ENCODE measurements at regions not wholly inside any gene's neighbourhood (a gene's known extent, or its start where the extent isn't known, plus 50 kb on each side); places are given as distances from the start of the nearest gene placed in this dataset.

GRCh38 chr1:199700551-199700950 is 327.0 kb upstream of the NR5A2 start (continued):
- TF ChIP-seq ZNF362 (tag by site-specific recombination; IDR thresholded peaks at IDR 0.05) (no peak), KLF17 (tag by site-specific recombination; IDR thresholded peaks at IDR 0.05) (no peak), KLF8 (tag by site-specific recombination; IDR thresholded peaks at IDR 0.05) (no peak), ZNF23 (tag by site-specific recombination; IDR thresholded peaks at IDR 0.05; ENCODE audit: borderline replicate concordance) (no peak), ZNF776 (tag by site-specific recombination; IDR thresholded peaks at IDR 0.05; ENCODE audit: borderline replicate concordance) (no peak), ZNF174 (tag by site-specific recombination; IDR thresholded peaks at IDR 0.05) (no peak), ZNF704 (tag by site-specific recombination; IDR thresholded peaks at IDR 0.05) (no peak), ZNF626 (tag by site-specific recombination; IDR thresholded peaks at IDR 0.05) (no peak), ZNF571 (tag by site-specific recombination; IDR thresholded peaks at IDR 0.05) (no peak), ZNF37A (tag by site-specific recombination; IDR thresholded peaks at IDR 0.05) (no peak), PRDM4 (tag by site-specific recombination; IDR thresholded peaks at IDR 0.05) (no peak)

- H3K27ac ChIP-seq (ENCODE audit: extremely low read depth, low read depth, low read length), result no peak overlapping the region
- no peak overlapping the region for H3K4me3 ChIP-seq (ENCODE audit: low read depth, low read length)
- H3K9me3 ChIP-seq (ENCODE audit: control insufficient read depth, insufficient read depth, low read depth, low read length), result no peaks in the 10 kb centered on the region
- ChIA-PET CTCF (no interaction called here), POLR2A (no interaction called here)
- no peaks in the 10 kb centered on the region for H3K4me1 ChIP-seq (ENCODE audit: control insufficient read depth, insufficient read depth, low read length)
- TF ChIP-seq ZBTB7A (tag by site-specific recombination; IDR thresholded peaks at IDR 0.05; ENCODE audit: low read depth), result no peak
- TF ChIP-seq ZNF391 (tag by site-specific recombination; IDR thresholded peaks at IDR 0.05; ENCODE audit: borderline replicate concordance, low read depth), result no peak
- TF ChIP-seq ZNF521 (tag by site-specific recombination; IDR thresholded peaks at IDR 0.05), result no peak
- TF ChIP-seq KLF16 (tag by site-specific recombination; IDR thresholded peaks at IDR 0.05), result no peak
- TF ChIP-seq ZNF148 (tag by site-specific recombination; IDR thresholded peaks at IDR 0.05; ENCODE audit: borderline replicate concordance), result no peak
- TF ChIP-seq ZNF707 (tag by site-specific recombination; IDR thresholded peaks at IDR 0.05), result no peak
- TF ChIP-seq ZNF596 (tag by site-specific recombination; IDR thresholded peaks at IDR 0.05), result no peak
- TF ChIP-seq KLF7 (tag by site-specific recombination; IDR thresholded peaks at IDR 0.05; ENCODE audit: borderline replicate concordance), result no peak
- no peak for TF ChIP-seq ZNF394 (tag by site-specific recombination; IDR thresholded peaks at IDR 0.05; ENCODE audit: borderline replicate concordance)
- TF ChIP-seq ZIC2 (tag by site-specific recombination; IDR thresholded peaks at IDR 0.05), result no peak
- no peak for TF ChIP-seq ZNF248 (tag by site-specific recombination; IDR thresholded peaks at IDR 0.05)
- TF ChIP-seq ZNF362 (tag by site-specific recombination; IDR thresholded peaks at IDR 0.05), result no peak
- TF ChIP-seq ZNF621 (tag by site-specific recombination; IDR thresholded peaks at IDR 0.05), result no peak
- TF ChIP-seq ZNF2 (tag by site-specific recombination; IDR thresholded peaks at IDR 0.05), result no peak
- TF ChIP-seq ZNF239 (tag by site-specific recombination; IDR thresholded peaks at IDR 0.05), result no peak
- no peak for TF ChIP-seq SP7 (tag by site-specific recombination; IDR thresholded peaks at IDR 0.05)
- TF ChIP-seq ZNF624 (tag by site-specific recombination; IDR thresholded peaks at IDR 0.05), result no peak
- no peak for TF ChIP-seq ZNF776 (tag by site-specific recombination; IDR thresholded peaks at IDR 0.05; ENCODE audit: borderline replicate concordance)
- H3K36me3 ChIP-seq (ENCODE audit: control insufficient read depth in 2 of 2, insufficient read depth in 1 of 2, low read length in 2 of 2), result no peaks in the 10 kb centered on the region
Measured at GRCh38 chr1:199701726-199702125, 325.8 kb upstream of the NR5A2 start.

All from HEK293 (cell line).